H1 (cell line): ENCODE measurements at regions not wholly inside any gene's neighbourhood (a gene's known extent, or its start where the extent isn't known, plus 50 kb on each side); places are given as distances from the start of the nearest gene placed in this dataset.

Source experiments
- BACH1 ChIP-seq: IDR thresholded peaks from 2 replicates; pipeline ENCODE4 v1.6.1; 2012; ENCODE audit warnings: low read length, improper control_type of control experiment
- CBX8 ChIP-seq: fragments of 300-800, 300-1000 bp; sonication (generic); IDR thresholded peaks from 2 replicates; pipeline ENCODE4 v1.7.1; 2016; ENCODE audit warnings: low read depth, low read length, borderline replicate concordance
- KDM5A ChIP-seq: fragments of 200-600 bp; IDR thresholded peaks from 2 replicates; pipeline ENCODE4 v1.7.1; 2012; ENCODE audit warnings: mild to moderate bottlenecking, low read length, inconsistent platforms, mixed read lengths
- RNF2 ChIP-seq: fragments of 200-900, 300-1000 bp; sonication (generic); IDR thresholded peaks from 2 replicates; pipeline ENCODE4 v1.7.1; 2016; ENCODE audit warnings: borderline replicate concordance, low read depth, mild to moderate bottlenecking, antibody characterized with exemption, low read length; ENCODE audit not compliant: poor library complexity, severe bottlenecking; ENCODE audit errors: missing control alignments
- SIN3A ChIP-seq, 2 experiments: IDR thresholded peaks in 1 of 2; conservative IDR thresholded peaks in 1 of 2; 2 replicates each; pipeline ENCODE4 v1.6.1; 2011 to 2012; ENCODE audit warnings: low read length in 2 of 2, improper control_type of control experiment in 1 of 2, low read depth in 1 of 2, mild to moderate bottlenecking in 1 of 2
- SP4 ChIP-seq: IDR thresholded peaks from 2 replicates; pipeline ENCODE4 v1.6.1; 2012; ENCODE audit warnings: low read length, inconsistent platforms
- TAF7 ChIP-seq: optimal IDR thresholded peaks from 2 replicates; pipeline ENCODE3; 2011; ENCODE audit warnings: low read depth, mild to moderate bottlenecking, inconsistent platforms, low read length, moderate library complexity, borderline replicate concordance
- TF ChIP-seq, protein P1 (sequence below): fragments of 300-600 bp; sonication (generic); IDR thresholded peaks from 2 replicates; pipeline ENCODE4 v1.7.1; 2012; ENCODE audit warnings: low read length, moderate library complexity, mild to moderate bottlenecking, inconsistent platforms; ENCODE audit not compliant: insufficient replicate concordance
- TF ChIP-seq, protein P2 (sequence below), 3 experiments: IDR thresholded peaks; 1 replicate in 2 of 3; 2 replicates in 1 of 3; pipeline versions ENCODE4 v1.5.1 to v1.6.1; 2011; ENCODE audit warnings: low read length in 3 of 3, mild to moderate bottlenecking in 3 of 3, inconsistent platforms in 2 of 3, low read depth in 1 of 3, moderate library complexity in 1 of 3; ENCODE audit not compliant: insufficient read depth in 1 of 3; ENCODE audit errors: control extremely low read depth in 1 of 3

DNA sequence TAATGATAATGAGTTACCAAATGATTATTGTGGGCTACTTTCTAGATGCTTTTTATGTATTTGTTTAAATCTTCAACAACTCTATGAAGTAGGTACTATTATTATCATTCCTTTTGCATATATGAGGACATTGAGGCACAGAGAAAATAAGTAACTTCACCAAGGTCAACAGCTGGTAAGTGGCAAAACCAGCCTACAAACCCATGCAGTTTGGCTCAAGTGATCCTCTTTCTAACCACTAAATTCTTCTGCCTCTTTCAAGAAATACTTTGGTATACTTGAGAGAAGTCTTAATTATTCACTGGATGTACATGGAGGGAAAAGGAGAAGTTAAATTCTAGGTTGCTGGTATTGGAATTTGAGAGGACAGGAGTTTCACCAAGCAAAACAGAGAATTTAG is 495.2 kb upstream of the CADM1 start (continued):
- TF ChIP-seq, protein P1, sequence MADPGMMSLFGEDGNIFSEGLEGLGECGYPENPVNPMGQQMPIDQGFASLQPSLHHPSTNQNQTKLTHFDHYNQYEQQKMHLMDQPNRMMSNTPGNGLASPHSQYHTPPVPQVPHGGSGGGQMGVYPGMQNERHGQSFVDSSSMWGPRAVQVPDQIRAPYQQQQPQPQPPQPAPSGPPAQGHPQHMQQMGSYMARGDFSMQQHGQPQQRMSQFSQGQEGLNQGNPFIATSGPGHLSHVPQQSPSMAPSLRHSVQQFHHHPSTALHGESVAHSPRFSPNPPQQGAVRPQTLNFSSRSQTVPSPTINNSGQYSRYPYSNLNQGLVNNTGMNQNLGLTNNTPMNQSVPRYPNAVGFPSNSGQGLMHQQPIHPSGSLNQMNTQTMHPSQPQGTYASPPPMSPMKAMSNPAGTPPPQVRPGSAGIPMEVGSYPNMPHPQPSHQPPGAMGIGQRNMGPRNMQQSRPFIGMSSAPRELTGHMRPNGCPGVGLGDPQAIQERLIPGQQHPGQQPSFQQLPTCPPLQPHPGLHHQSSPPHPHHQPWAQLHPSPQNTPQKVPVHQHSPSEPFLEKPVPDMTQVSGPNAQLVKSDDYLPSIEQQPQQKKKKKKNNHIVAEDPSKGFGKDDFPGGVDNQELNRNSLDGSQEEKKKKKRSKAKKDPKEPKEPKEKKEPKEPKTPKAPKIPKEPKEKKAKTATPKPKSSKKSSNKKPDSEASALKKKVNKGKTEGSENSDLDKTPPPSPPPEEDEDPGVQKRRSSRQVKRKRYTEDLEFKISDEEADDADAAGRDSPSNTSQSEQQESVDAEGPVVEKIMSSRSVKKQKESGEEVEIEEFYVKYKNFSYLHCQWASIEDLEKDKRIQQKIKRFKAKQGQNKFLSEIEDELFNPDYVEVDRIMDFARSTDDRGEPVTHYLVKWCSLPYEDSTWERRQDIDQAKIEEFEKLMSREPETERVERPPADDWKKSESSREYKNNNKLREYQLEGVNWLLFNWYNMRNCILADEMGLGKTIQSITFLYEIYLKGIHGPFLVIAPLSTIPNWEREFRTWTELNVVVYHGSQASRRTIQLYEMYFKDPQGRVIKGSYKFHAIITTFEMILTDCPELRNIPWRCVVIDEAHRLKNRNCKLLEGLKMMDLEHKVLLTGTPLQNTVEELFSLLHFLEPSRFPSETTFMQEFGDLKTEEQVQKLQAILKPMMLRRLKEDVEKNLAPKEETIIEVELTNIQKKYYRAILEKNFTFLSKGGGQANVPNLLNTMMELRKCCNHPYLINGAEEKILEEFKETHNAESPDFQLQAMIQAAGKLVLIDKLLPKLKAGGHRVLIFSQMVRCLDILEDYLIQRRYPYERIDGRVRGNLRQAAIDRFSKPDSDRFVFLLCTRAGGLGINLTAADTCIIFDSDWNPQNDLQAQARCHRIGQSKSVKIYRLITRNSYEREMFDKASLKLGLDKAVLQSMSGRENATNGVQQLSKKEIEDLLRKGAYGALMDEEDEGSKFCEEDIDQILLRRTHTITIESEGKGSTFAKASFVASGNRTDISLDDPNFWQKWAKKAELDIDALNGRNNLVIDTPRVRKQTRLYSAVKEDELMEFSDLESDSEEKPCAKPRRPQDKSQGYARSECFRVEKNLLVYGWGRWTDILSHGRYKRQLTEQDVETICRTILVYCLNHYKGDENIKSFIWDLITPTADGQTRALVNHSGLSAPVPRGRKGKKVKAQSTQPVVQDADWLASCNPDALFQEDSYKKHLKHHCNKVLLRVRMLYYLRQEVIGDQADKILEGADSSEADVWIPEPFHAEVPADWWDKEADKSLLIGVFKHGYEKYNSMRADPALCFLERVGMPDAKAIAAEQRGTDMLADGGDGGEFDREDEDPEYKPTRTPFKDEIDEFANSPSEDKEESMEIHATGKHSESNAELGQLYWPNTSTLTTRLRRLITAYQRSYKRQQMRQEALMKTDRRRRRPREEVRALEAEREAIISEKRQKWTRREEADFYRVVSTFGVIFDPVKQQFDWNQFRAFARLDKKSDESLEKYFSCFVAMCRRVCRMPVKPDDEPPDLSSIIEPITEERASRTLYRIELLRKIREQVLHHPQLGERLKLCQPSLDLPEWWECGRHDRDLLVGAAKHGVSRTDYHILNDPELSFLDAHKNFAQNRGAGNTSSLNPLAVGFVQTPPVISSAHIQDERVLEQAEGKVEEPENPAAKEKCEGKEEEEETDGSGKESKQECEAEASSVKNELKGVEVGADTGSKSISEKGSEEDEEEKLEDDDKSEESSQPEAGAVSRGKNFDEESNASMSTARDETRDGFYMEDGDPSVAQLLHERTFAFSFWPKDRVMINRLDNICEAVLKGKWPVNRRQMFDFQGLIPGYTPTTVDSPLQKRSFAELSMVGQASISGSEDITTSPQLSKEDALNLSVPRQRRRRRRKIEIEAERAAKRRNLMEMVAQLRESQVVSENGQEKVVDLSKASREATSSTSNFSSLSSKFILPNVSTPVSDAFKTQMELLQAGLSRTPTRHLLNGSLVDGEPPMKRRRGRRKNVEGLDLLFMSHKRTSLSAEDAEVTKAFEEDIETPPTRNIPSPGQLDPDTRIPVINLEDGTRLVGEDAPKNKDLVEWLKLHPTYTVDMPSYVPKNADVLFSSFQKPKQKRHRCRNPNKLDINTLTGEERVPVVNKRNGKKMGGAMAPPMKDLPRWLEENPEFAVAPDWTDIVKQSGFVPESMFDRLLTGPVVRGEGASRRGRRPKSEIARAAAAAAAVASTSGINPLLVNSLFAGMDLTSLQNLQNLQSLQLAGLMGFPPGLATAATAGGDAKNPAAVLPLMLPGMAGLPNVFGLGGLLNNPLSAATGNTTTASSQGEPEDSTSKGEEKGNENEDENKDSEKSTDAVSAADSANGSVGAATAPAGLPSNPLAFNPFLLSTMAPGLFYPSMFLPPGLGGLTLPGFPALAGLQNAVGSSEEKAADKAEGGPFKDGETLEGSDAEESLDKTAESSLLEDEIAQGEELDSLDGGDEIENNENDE: no peak
- no peak for TF ChIP-seq CBX8
- no peak for TF ChIP-seq KDM5A
- TF ChIP-seq, protein P2, sequence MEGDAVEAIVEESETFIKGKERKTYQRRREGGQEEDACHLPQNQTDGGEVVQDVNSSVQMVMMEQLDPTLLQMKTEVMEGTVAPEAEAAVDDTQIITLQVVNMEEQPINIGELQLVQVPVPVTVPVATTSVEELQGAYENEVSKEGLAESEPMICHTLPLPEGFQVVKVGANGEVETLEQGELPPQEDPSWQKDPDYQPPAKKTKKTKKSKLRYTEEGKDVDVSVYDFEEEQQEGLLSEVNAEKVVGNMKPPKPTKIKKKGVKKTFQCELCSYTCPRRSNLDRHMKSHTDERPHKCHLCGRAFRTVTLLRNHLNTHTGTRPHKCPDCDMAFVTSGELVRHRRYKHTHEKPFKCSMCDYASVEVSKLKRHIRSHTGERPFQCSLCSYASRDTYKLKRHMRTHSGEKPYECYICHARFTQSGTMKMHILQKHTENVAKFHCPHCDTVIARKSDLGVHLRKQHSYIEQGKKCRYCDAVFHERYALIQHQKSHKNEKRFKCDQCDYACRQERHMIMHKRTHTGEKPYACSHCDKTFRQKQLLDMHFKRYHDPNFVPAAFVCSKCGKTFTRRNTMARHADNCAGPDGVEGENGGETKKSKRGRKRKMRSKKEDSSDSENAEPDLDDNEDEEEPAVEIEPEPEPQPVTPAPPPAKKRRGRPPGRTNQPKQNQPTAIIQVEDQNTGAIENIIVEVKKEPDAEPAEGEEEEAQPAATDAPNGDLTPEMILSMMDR (IDR thresholded peaks at IDR 0.05; ENCODE audit: control extremely low read depth in 1 of 3, insufficient read depth in 1 of 3, low read depth in 1 of 3, low read length in 3 of 3): no peak
- no peak for TF ChIP-seq TAF7
- no peak for TF ChIP-seq SIN3A (conservative IDR thresholded peaks at IDR 0.05 in 1 of 2, IDR thresholded peaks at IDR 0.05 in 1 of 2; ENCODE audit: low read depth in 1 of 2, low read length in 2 of 2)
- no peak for TF ChIP-seq SP4
- TF ChIP-seq BACH1: no peak
- no peak for TF ChIP-seq RNF2
